ENCODE measurements at regions not wholly inside any gene's neighbourhood (a gene's known extent, or its start where the extent isn't known, plus 50 kb on each side); places are given as distances from the start of the nearest gene placed in this dataset.

- no peak for FAIRE-seq
- no peak for DNase-seq (ENCODE audit: low read depth, low spot score)
- no peak overlapping the region for H3K4me2 ChIP-seq (ENCODE audit: insufficient read depth, low read length)
- no peak for TF ChIP-seq POLR2AphosphoS5 (IDR thresholded peaks at IDR 0.05; ENCODE audit: insufficient read depth, low read depth, low read length)
- TF ChIP-seq GATA2 (IDR thresholded peaks at IDR 0.05; ENCODE audit: insufficient read depth, insufficient read length, low read depth, low read length) = no peak
- no peak for TF ChIP-seq CTCF (IDR thresholded peaks at IDR 0.05; ENCODE audit: extremely low read depth in 1 of 2, insufficient read depth in 1 of 2, low read depth in 1 of 2, low read length in 2 of 2)
- no peak for TF ChIP-seq MYC (IDR thresholded peaks at IDR 0.05; ENCODE audit: low read depth, low read length)
- no peak for TF ChIP-seq JUN (IDR thresholded peaks at IDR 0.05; ENCODE audit: borderline replicate concordance, insufficient read depth, insufficient read length, low read depth)
- TF ChIP-seq EZH2 (IDR thresholded peaks at IDR 0.05; ENCODE audit: borderline replicate concordance, low read depth, low read length, severe bottlenecking) = no peak
- TF ChIP-seq FOS (IDR thresholded peaks at IDR 0.05; ENCODE audit: borderline replicate concordance, insufficient read depth, low read length) = no peak
- TF ChIP-seq POLR2A (IDR thresholded peaks at IDR 0.05; ENCODE audit: low read depth, low read length) = no peak
- no peaks in the 10 kb centered on the region for H4K20me1 ChIP-seq (replicated peaks; ENCODE audit: control insufficient read depth, extremely low read depth, insufficient read depth, low read length)
- no peaks in the 10 kb centered on the region for H3K4me1 ChIP-seq (ENCODE audit: control insufficient read depth, extremely low read depth, insufficient read depth, low read length)
- H3K9me3 ChIP-seq (replicated peaks; ENCODE audit: control insufficient read depth, insufficient read depth, low read length) = peaks cover 4% of the 10 kb centered on the region
- ChIA-PET CTCF (no interaction called here), POLR2A (no interaction called here)
- H3K27me3 ChIP-seq (ENCODE audit: control insufficient read depth in 2 of 2, insufficient read depth in 2 of 2, low read length in 2 of 2) = no peaks in the 10 kb centered on the region
- H3K4me3 ChIP-seq (replicated peaks in 1 of 3; ENCODE audit: insufficient read depth in 1 of 3, low read depth in 1 of 3, low read length in 3 of 3) = no peak overlapping the region
- H3K36me3 ChIP-seq (ENCODE audit: control insufficient read depth in 2 of 2, extremely low read depth in 1 of 2, insufficient read depth in 2 of 2, low read length in 2 of 2) = no peaks in the 10 kb centered on the region
- no peaks in the 10 kb centered on the region for H3K9me1 ChIP-seq (replicated peaks; ENCODE audit: control insufficient read depth, extremely low read depth, insufficient read depth, low read length)
- dilution Hi-C loops (cut with MboI; ENCODE audit: extremely low pct_ligation_motif_present, low sequenced_read_pairs) = no loop called here
- no peak overlapping the region for H2AFZ ChIP-seq (ENCODE audit: low read depth, low read length)
- BruUV-seq (replicated peaks) = no TSS peak
- H3K79me2 ChIP-seq (ENCODE audit: control insufficient read depth, insufficient read depth, low read length) = no peaks in the 10 kb centered on the region
- intact Hi-C loops (cut with micrococcal nuclease) = no loop called here
- H3K9ac ChIP-seq (replicated peaks; ENCODE audit: extremely low read depth, insufficient read depth, low read length) = no peak overlapping the region
- H3K27ac ChIP-seq (ENCODE audit: insufficient read depth, low read depth, low read length) = no peak overlapping the region
Measured at GRCh38 chr4:126937342-126937741, 695.4 kb upstream of the INTU start.
